LNCaP clone FGC (cell line): ENCODE measurements at regions not wholly inside any gene's neighbourhood (a gene's known extent, or its start where the extent isn't known, plus 50 kb on each side); places are given as distances from the start of the nearest gene placed in this dataset.

Experiments
- DNase-seq: peaks from one replicate; pipeline ENCODE4 v3.0.0-alpha.2; 2011; ENCODE audit warnings: low read depth
- H3K4me3 ChIP-seq: 2 replicates; pipeline ENCODE4 v1.5.1; 2011; ENCODE audit warnings: mild to moderate bottlenecking, low read depth, low read length, control low read depth
- CTCF ChIP-seq: IDR thresholded peaks from 2 replicates; pipeline ENCODE4 v1.5.1; 2012; ENCODE audit warnings: mild to moderate bottlenecking; ENCODE audit not compliant: control insufficient read depth, insufficient read depth; ENCODE audit errors: extremely low read depth

GRCh38 chr14:25803386-25804018 is 753.6 kb upstream of the STXBP6 start:
- TF ChIP-seq CTCF, result no peak
- H3K4me3 ChIP-seq, result no peak overlapping the region
- no peak for DNase-seq

GRCh38 chr14:25800841-25801240 is 750.9 kb upstream of the STXBP6 start:
- TF ChIP-seq CTCF, result no peak
- no peak for DNase-seq

GRCh38 chr14:25788252-25788651 is 738.3 kb upstream of the STXBP6 start:
- TF ChIP-seq CTCF, result no peak
- no peak for DNase-seq
- no peak overlapping the region for H3K4me3 ChIP-seq

More at GRCh38 chr14:25800841-25801240, 750.9 kb upstream of the STXBP6 start:
- H3K4me3 ChIP-seq, result no peak overlapping the region

GRCh38 chr14:25765909-25766308 is 716.0 kb upstream of the STXBP6 start:
- DNase-seq, result no peak
- H3K4me3 ChIP-seq, result no peak overlapping the region
- no peak for TF ChIP-seq CTCF

- no peak overlapping the region for H3K4me3 ChIP-seq
- TF ChIP-seq CTCF, result no peak
- no peak for DNase-seq
These were observed 710.1 kb upstream of the STXBP6 start for GRCh38 chr14:25759920-25760655.

- H3K4me3 ChIP-seq, result no peak overlapping the region
- no peak for TF ChIP-seq CTCF
- no peak for DNase-seq
These were observed 709.3 kb upstream of the STXBP6 start for GRCh38 chr14:25759256-25759655.
